ENCODE measurements at regions not wholly inside any gene's neighbourhood (a gene's known extent, or its start where the extent isn't known, plus 50 kb on each side); places are given as distances from the start of the nearest gene placed in this dataset.
A peak's percentile ranks its signal among the peaks of the same experiment; 100 is the strongest.

DNA sequence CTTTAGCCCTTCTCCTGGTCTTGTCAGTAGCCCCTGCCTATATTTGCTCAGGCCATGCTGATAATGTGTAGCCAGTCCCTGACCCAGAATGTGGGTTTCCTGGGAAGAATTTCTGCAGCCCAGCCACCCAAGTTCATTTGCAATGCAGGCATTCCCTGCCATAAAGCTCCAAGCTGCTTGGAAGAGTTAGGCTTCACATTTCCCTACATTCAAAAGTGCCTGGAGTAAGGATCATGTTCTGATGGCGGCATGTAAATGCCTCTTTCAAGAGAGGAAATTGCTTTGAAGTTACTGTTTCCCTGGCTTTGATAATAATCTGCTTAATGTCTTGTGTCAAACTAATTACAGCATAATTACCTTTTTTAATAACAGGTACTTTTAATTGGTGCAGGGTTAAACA is 266.1 kb downstream of the MIAT start:
- Histone ChIP-seq H4K91ac (replicated peaks; ENCODE audit: insufficient read length, low read length) (no peak overlapping the region), H3K9me3 (ENCODE audit: insufficient read depth in 2 of 2, low read depth in 1 of 2, low read length in 1 of 2) (no peaks in the 10 kb centered on the region), H3K4me3 (ENCODE audit: extremely low read depth in 1 of 4, insufficient read depth in 2 of 4, low read depth in 3 of 4, low read length in 4 of 4) (no peak overlapping the region), H3K4me2 (ENCODE audit: insufficient read depth in 1 of 2, low read depth in 2 of 2, low read length in 2 of 2) (peak overlapping the region in 1 of 2 experiments; percentile 48; a peak in 1 of 4 replicates), H3K18ac (ENCODE audit: extremely low read depth, low read length) (no peak overlapping the region), H3K23me2 (ENCODE audit: low read depth, low read length) (no peaks in the 10 kb centered on the region), H3K56ac (replicated peaks; ENCODE audit: insufficient read length, low read depth, low read length) (no peak overlapping the region), H3K14ac (ENCODE audit: insufficient read length) (no peak overlapping the region), H4K5ac (ENCODE audit: insufficient read length, low read depth, low read length) (no peak overlapping the region), H4K20me1 (replicated peaks in 1 of 2; ENCODE audit: control insufficient read depth in 1 of 2, insufficient read depth in 2 of 2, low read length in 2 of 2) (no peaks in the 10 kb centered on the region), H3K36me3 (ENCODE audit: control insufficient read depth in 2 of 4, insufficient read depth in 4 of 4, low read length in 3 of 4) (no peaks in the 10 kb centered on the region), H3K79me2 (ENCODE audit: control insufficient read depth in 1 of 2, insufficient read depth in 2 of 2, low read length in 2 of 2) (no peaks in the 10 kb centered on the region), H2BK12ac (ENCODE audit: low read depth, low read length) (no peak overlapping the region), H3K79me1 (ENCODE audit: low read depth, low read length) (no peaks in the 10 kb centered on the region), H2AFZ (ENCODE audit: low read length) (no peak overlapping the region), H2AK5ac (ENCODE audit: low read depth, low read length) (no peak overlapping the region), H2BK15ac (ENCODE audit: low read length) (no peak overlapping the region), H4K8ac (ENCODE audit: extremely low read depth, insufficient read depth, low read length) (no peak overlapping the region), H3K27ac (ENCODE audit: low read depth, low read length) (no peak overlapping the region), H2BK20ac (ENCODE audit: low read length) (no peak overlapping the region), H3K4me1 (replicated peaks in 1 of 4; ENCODE audit: control insufficient read depth in 3 of 4, insufficient read depth in 4 of 4, low read length in 3 of 4) (peaks cover 0 to 11% (median 4%) of the 10 kb centered on the region in 4 experiments; a peak in 4 of 7 replicates), H3K4ac (replicated peaks; ENCODE audit: insufficient read length, low read depth, low read length) (no peak overlapping the region), H2BK120ac (replicated peaks; ENCODE audit: low read depth, low read length) (no peak overlapping the region), H2BK5ac (ENCODE audit: low read depth, low read length) (no peak overlapping the region), H3K9ac (replicated peaks in 1 of 4; ENCODE audit: extremely low read depth in 1 of 4, low read depth in 3 of 4, low read length in 3 of 4) (no peak overlapping the region), H3K23ac (ENCODE audit: insufficient read length) (no peak overlapping the region), H3K27me3 (replicated peaks in 1 of 4; ENCODE audit: control insufficient read depth in 3 of 4, extremely low read depth in 1 of 4, insufficient read depth in 3 of 4, low read length in 3 of 4) (peaks cover 0 to 2% (median 0%) of the 10 kb centered on the region in 4 experiments; a peak in 2 of 7 replicates)
- 38% methylated on average over 1 of the region's 1 CpG; no CpG with 5 or more reads in 1 of the 2 experiments for WGBS, 2 experiments (ENCODE audit: extremely low coverage in 1 of 2, insufficient coverage in 1 of 2, insufficient read length in 1 of 2, insufficient replicate concordance in 2 of 2, low coverage in 1 of 2, low lambda C conversion rate in 2 of 2, missing lambda C conversion rate in 1 of 2)
- no peak for DNase-seq (ENCODE audit: low read depth in 1 of 2, low spot score in 2 of 2)
- FAIRE-seq = peak; percentile 66
- ChIA-PET POLR2A (ENCODE audit: partially characterized antibody) (interaction anchor here (1.0 to 1.3 kb wide), 2 partner anchors 19 to 99 kb away, joined by 3 read pairs; no protein-coding TSS in a partner anchor), CTCF (ENCODE audit: partially characterized antibody) (interaction anchor here (1.3 kb wide), 1 partner anchor 11 kb away, joined by 3 read pairs; no protein-coding TSS in a partner anchor)
- no peak for TF ChIP-seq SIX5 (IDR thresholded peaks at IDR 0.05; ENCODE audit: low read depth, low read length)
- no peak for TF ChIP-seq HDAC2 (IDR thresholded peaks at IDR 0.05; ENCODE audit: borderline replicate concordance in 1 of 2, low read depth in 2 of 2, low read length in 2 of 2)

Measured in H1 (cell line).